GM19239 (cell line): ENCODE measurements at regions not wholly inside any gene's neighbourhood (a gene's known extent, or its start where the extent isn't known, plus 50 kb on each side); places are given as distances from the start of the nearest gene placed in this dataset.
A peak's percentile ranks its signal among the peaks of the same experiment; 100 is the strongest.

Experiments used
- DNase-seq: peaks from one replicate; pipeline ENCODE4 v3.0.0; 2011; ENCODE audit warnings: low spot score; ENCODE audit not compliant: insufficient read length
- FAIRE-seq: peaks from 2 replicates; lab custom pipeline; 2011; peaks lifted over from hg19 to GRCh38; lab: Jason Lieb, UNC

- FAIRE-seq: no peak
- no peak for DNase-seq
These were observed 53.7 kb upstream of the TRAK1 start for GRCh38 chr3:42037318-42037945.

DNA sequence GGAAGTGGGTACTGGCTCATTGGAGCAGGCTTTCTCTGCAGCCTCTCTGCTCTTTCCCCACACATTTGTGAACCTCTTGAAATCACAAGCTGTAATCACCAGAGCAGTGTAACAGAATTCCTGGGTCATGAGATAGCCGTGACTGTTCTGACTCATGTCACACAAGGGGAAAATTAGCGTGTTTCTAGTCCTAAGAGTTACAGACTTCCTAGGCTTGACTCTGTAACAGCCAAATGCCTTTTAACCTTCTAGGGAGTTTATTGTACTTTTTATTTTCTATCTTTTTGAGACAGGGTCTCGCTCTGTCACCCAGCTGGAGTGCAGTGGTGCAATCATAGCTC lies 54.7 kb upstream of the TRAK1 start:
- DNase-seq (no peak), FAIRE-seq (peak; percentile 71)

- DNase-seq (no peak), FAIRE-seq (no peak)
These were observed 55.2 kb upstream of the TRAK1 start for GRCh38 chr3:42035816-42036482.

DNA sequence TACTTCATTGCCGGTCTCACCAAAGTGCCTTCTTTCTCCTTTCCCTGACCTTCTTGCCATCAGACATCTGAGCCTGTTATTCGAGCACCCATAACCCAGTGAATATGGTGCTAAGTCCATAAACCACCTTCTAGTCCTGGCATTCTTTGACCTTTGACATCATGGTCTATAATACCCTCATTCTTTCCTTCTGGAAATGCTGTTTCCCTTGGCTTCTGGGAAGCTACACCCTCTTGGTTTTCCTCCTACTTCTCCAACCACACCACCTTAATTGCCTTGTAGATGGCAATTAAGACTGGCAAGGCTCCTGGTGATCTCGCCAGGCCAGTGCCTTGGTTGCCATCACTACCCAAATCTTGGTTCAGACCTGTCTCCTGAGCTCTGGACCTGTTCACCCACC lies 56.1 kb upstream of the TRAK1 start:
- FAIRE-seq: no peak
- no peak for DNase-seq

DNA sequence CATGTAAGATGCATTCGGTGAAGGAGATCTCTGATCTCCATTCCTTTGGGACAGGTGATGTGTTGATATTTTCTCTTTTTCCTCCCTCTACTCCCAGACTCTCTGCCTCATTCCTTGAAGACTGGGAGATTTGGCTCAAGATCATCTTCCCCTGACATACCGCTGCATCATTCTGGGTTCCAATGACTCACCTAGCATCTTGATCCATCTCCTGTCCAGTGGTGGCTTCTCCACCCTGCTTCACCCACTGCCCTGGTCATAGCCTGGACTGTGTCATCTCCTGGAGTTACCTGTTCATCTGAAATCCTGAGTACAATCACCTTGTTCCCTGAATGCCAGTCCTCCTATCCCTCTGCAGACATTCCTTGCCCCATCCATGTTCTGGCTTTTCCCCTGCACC lies 57.4 kb upstream of the TRAK1 start:
- FAIRE-seq (no peak), DNase-seq (no peak)

DNA sequence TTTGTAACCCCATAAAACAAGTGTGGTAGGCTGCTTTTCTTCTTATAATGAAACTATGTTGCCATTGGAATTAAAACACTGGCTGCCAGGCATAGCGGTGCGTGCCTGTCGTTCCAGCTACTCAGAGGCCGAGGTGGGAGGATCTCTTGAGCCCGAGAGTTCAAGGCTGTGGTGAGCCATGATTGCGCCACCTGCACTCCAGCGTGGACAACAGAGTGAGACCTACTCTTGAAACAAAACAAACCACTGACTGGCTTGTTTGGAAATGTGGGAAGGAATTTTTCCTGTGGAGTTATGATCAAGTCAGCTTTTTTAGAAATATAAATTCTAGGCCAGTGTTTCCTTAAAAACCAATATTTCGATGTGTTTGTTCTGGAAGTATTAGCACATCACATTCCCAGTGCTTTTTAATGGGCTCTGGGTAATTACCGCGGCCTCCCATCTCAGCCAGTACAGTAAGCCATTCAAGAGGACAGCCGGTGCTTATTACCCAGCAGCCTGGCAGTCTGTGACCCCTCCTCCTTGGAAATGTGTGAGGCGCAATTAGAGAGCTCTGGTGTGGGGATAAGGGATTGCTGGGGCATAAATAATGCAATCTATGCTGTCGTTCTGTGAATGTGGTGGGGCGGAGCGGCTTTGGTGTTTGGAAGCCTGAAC lies 58.3 kb upstream of the TRAK1 start:
- FAIRE-seq (no peak), DNase-seq (no peak)

- no peak for FAIRE-seq
- no peak for DNase-seq
These were observed 59.2 kb upstream of the TRAK1 start for GRCh38 chr3:42031808-42032480.

DNA sequence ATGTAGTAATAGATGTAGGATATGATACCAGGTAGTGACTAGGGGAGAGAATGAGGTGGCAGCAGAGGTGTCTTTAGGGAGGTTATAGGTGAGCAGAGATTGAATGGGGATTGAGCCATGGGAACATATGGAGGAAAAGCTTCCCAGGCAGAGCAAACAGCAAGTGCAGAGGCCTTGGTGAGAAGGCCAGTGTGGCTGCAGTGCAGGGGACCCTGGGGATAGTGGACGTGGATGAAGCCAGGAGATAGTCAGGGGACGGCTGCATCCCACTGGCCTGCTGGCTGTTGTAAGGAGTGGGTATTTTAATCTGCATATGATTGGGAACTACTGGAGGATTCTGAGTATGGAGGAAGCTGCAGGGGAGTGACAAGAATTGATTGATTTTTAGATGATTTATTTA lies 62.7 kb upstream of the TRAK1 start:
- no peak for FAIRE-seq
- DNase-seq: no peak

DNA sequence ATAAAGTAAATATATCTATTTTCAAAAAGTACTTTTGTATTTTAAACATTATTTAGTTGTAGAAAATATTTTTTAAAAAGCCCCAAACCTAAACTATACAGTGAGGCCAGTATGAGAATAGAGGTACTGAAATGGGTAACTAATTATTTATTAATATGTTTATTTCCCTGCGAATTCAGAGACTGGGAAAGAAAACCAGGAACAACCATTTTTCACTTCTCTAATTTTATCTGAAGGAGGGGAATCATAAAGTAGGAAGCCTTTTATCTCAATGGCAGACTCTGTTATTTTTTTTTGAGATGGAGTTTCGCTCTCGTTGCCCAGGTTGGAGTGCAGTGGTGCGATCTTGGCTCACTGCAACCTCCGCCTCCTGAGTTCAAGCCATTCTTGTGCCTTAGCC lies 63.6 kb upstream of the TRAK1 start:
- FAIRE-seq (no peak), DNase-seq (no peak)

GRCh38 chr3:42025370-42026138 lies 63.7 kb upstream of the ULK4 start:
- FAIRE-seq (peak; percentile 80), DNase-seq (no peak)

GRCh38 chr3:42024591-42025351 lies 62.9 kb upstream of the ULK4 start:
- FAIRE-seq (peak; percentile 59), DNase-seq (no peak)

DNA sequence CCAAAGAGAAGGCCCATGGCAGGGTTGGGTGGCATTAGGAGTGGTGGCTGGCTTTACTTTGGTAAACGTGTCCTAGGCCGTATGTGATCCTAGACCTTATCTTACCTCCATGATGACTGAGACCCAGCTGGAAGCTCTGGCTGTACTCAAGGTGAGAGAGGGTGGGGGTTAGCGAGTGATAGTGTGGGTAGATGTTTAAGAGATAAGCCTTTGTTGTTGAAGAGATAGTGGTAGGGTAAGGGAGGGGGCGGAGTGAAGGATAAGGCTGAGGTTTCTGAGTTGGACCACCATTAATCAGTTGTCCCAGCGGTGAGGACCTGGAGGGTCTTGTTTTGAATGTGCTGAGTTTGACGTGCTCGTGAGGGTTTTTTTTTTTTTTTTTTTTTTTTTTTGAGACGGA lies 61.5 kb upstream of the ULK4 start:
- FAIRE-seq (no peak), DNase-seq (no peak)

GRCh38 chr3:42022355-42022754 lies 60.5 kb upstream of the ULK4 start:
- DNase-seq: no peak
- no peak for FAIRE-seq

GRCh38 chr3:42020684-42021307 lies 58.9 kb upstream of the ULK4 start:
- FAIRE-seq (no peak), DNase-seq (no peak)

GRCh38 chr3:42019953-42020260 lies 58.0 kb upstream of the ULK4 start:
- no peak for DNase-seq
- no peak for FAIRE-seq

DNA sequence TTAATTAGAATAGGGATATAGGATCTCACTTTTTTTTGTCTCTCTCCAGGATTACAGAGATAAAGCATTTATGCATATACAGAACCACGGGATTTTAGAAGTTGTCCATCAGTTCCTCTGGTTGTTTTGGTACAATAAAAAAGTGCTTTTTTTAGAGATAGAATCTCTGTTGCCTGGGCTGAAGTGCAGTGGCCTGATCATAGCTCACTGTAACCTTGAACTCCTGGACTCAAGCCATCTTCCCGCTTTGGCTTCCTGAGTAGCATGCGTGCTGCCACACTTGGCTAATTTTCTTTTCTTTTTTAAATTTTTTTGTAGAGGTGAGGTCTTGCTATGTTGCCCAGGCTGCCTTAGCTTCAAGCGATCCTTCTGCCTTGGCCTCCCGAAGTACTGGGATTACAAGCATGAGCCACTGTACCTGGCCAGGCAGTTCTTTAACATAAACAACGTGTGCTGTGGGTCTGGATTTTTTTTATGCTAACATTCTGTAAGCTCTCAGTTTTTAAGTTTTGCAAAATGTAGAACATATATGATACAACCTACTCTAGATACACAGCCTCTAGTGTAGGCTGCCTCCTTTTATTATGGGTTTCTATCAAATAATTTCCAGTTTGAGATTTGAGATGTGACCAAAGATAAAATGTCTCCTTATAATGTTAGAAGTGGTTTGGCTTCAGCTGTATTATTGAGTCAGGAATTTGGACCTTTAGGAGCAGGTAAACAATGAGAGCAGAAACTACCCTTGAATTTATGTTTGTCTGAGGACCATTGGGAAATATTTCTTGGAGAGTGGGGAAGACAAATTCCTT lies 57.4 kb upstream of the ULK4 start:
- no peak for DNase-seq
- FAIRE-seq: no peak

- FAIRE-seq (peak; percentile 80), DNase-seq (no peak)
These were observed 53.1 kb upstream of the ULK4 start for GRCh38 chr3:42014921-42015533.

GRCh38 chr3:42014458-42014920 lies 52.6 kb upstream of the ULK4 start:
- DNase-seq (no peak), FAIRE-seq (peak; percentile 87)
